GM12874 (cell line): ENCODE measurements at regions not wholly inside any gene's neighbourhood (a gene's known extent, or its start where the extent isn't known, plus 50 kb on each side); places are given as distances from the start of the nearest gene placed in this dataset.

Experiments
- CTCF ChIP-seq: IDR thresholded peaks from 2 replicates; pipeline ENCODE4 v1.5.1; 2011; ENCODE audit warnings: low read depth, mild to moderate bottlenecking, control low read depth, low read length, moderate library complexity; ENCODE audit not compliant: insufficient read depth

- TF ChIP-seq CTCF = no peak
Observed at GRCh38 chr6:74366634-74367033, 670.6 kb downstream of the CD109 start.

GRCh38 chr6:74362391-74362790 is 666.4 kb downstream of the CD109 start:
- TF ChIP-seq CTCF = no peak

- TF ChIP-seq CTCF = no peak
Observed at GRCh38 chr6:74357321-74357720, 661.3 kb downstream of the CD109 start.

- no peak for TF ChIP-seq CTCF
Observed at GRCh38 chr6:74356391-74356790, 660.4 kb downstream of the CD109 start.

- TF ChIP-seq CTCF = no peak
Observed at GRCh38 chr6:74346936-74347535, 651.0 kb downstream of the CD109 start.

- no peak for TF ChIP-seq CTCF
Observed at GRCh38 chr6:74343804-74344203, 647.8 kb downstream of the CD109 start.

GRCh38 chr6:74334722-74335121 is 638.7 kb downstream of the CD109 start:
- no peak for TF ChIP-seq CTCF

GRCh38 chr6:74333406-74333805 is 637.4 kb downstream of the CD109 start:
- no peak for TF ChIP-seq CTCF
